GM13977 (cell line): ENCODE measurements at regions not wholly inside any gene's neighbourhood (a gene's known extent, or its start where the extent isn't known, plus 50 kb on each side); places are given as distances from the start of the nearest gene placed in this dataset.

Experiments
- DNase-seq: peaks from one replicate; pipeline ENCODE4 v3.0.0; 2012; ENCODE audit warnings: low spot score
- CTCF ChIP-seq: IDR thresholded peaks from 2 replicates; pipeline ENCODE4 v1.5.1; 2012; ENCODE audit warnings: mild to moderate bottlenecking, control low read depth; ENCODE audit not compliant: insufficient read depth; ENCODE audit errors: extremely low read depth, missing control alignments
- in situ Hi-C: fragments of 300-500 bp; cut with MboI; formaldehyde crosslinking; loops from one replicate; pipeline ENCODE4 v1.12.0; 2022; ENCODE audit warnings: low sequenced_read_pairs, low pct_unique_long_range_greater_than_20kb, mixed read lengths, inconsistent platforms; ENCODE audit not compliant: unreplicated experiment

DNA sequence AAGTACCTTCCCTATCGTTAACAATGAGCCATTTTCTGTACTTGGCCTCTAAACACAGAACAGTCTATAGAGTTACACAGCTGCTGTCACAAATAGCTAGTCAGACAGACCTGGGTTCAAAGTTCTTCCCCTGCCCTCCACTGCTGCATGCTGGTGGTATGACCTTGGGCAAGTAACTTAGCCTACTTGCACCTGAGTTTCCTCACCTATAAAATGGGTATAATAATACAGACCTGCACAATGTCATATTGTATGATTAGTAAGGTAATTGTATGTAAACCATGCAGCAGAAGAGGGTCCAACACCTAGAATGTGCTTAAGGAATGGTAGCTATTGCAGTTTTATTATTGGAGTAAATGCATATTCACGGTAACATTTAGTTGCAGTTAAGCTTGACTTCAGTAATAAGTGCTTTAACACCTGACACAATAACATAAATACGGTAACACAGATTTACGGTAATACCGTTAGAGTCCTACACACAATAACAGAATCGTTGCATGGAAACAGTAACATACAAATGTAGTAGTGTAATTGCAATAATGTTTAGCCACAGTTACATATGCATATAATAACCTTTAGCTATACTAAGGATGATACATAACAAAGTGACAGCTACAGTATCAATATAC lies 193.3 kb upstream of the CSF3R start:
- no peak for DNase-seq
- TF ChIP-seq CTCF, result no peak
- in situ Hi-C loops, result no loop called here

GRCh38 chr1:36675106-36675505 lies 192.4 kb upstream of the CSF3R start:
- no peak for DNase-seq
- no peak for TF ChIP-seq CTCF
- in situ Hi-C loops, result no loop called here

DNA sequence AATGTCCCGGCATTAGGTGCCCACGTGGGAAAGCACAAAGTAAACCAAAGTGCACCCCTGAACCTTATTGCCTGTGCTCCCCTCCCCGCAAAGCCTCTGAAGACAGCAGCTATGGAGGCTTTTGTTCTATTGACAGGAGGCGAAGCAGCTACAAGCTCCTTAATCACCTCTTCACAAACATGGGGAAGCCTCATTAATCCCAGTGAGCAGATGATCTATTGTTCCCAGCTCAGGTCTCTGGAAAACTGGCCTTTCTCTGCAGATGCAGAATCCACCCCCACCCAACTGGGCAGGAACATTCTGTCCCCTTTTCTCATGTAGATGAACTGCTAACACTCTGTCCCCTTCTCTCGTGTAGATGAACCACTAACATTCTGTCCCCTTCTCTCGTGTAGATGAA lies 190.5 kb upstream of the CSF3R start:
- no peak for TF ChIP-seq CTCF
- in situ Hi-C loops, result no loop called here
- no peak for DNase-seq

- DNase-seq, result no peak
- TF ChIP-seq CTCF, result no peak
- in situ Hi-C loops, result no loop called here
Observed at GRCh38 chr1:36669262-36669661, 186.5 kb upstream of the CSF3R start.

GRCh38 chr1:36667836-36668235 lies 185.1 kb upstream of the CSF3R start:
- TF ChIP-seq CTCF, result no peak
- no peak for DNase-seq
- in situ Hi-C loops, result no loop called here

GRCh38 chr1:36667256-36667655 lies 184.5 kb upstream of the CSF3R start:
- DNase-seq, result no peak
- no peak for TF ChIP-seq CTCF
- in situ Hi-C loops, result no loop called here

- in situ Hi-C loops, result no loop called here
- DNase-seq, result no peak
- TF ChIP-seq CTCF, result no peak
Observed at GRCh38 chr1:36665478-36666080, 182.9 kb upstream of the CSF3R start.
